Kidney glomerular epithelial cell (primary cell): ENCODE measurements at regions not wholly inside any gene's neighbourhood (a gene's known extent, or its start where the extent isn't known, plus 50 kb on each side); places are given as distances from the start of the nearest gene placed in this dataset.

Source experiments
- DNase-seq: peaks from one replicate; lab custom pipeline; 2025; lab: John Stamatoyannopoulos, UW

GRCh38 chr16:64236316-64236715 is 885.5 kb downstream of the CDH11 start:
- DNase-seq = no peak

- no peak for DNase-seq
These were observed 887.7 kb downstream of the CDH11 start for GRCh38 chr16:64234200-64234599.

DNA sequence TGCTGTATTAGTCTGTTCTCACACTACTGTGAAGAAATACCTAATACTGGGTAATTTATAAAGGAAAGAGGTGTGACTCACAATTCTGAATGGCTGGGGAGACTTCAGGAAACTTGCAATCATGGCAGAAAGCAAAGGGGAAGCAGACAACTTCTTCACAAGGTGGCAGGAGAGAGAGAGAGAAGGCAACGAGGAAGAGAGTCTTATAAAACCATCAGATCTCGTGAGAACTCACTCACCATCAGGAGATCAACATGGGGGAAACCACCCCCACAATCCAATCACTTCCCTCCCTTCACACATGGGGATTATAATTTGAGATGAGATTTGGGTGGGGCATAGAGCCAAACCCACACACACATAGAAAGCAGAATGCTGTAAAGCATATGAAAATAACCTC is 896.2 kb downstream of the CDH11 start:
- no peak for DNase-seq

- no peak for DNase-seq
These were observed 896.8 kb downstream of the CDH11 start for GRCh38 chr16:64225036-64225435.

GRCh38 chr16:64217789-64218535 is 903.9 kb downstream of the CDH11 start:
- no peak for DNase-seq

GRCh38 chr16:64215730-64216129 is 906.1 kb downstream of the CDH11 start:
- DNase-seq = no peak

DNA sequence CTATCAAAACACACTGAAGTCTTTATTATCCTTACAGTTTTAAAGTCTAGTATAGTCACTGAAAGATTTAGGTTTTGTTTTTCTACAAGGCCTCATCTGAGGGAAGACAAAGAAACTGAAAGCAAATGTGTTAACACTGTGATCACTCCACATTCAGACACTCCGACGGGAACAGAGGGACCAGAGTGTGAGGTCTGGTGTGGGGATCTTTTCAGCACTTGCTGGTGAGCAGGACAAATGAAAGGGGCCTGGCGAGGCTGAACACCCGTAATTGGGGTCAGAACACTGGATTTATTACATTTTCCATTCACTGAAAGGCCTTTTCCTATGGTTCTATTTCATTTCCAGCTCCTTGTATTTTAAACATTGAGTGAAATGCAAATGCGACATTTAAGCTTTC is 910.5 kb downstream of the CDH11 start:
- DNase-seq = no peak

DNA sequence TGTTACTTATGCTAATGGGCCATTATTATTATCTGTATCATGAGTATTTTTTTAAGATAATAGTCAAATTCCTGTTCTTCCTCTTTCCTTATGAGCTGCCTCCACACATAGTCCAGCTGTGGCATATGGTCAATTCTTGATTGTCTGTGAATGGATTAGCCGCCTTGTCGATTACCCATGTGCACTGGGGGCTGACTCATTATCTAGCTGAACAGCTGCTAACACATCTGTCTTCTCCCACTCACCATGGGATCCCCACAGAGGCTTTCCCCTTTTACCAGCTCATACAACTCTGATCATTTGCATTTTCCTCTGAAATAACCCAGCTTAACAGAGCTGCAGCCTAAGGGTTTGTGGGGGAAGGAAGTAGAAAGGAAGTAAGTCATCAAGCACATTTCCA is 915.0 kb downstream of the CDH11 start:
- no peak for DNase-seq

DNA sequence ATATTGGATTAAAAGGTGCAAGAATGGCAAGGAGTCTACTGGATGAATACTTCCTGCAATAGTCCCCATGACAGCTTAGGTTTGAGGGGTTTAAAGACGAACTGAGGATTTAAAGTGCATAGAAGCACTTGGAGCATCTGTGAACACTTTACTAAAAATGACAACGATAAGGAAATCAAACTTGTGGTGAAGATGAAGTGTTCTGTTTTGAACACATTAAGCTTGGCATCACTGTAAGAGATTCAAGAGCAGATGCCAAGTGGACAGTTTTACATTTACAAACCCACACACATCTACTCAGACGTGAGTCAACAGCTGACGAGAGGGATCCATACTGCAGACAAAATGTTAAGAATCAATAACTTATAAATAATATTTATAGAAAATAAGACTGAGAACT is 918.7 kb downstream of the CDH11 start:
- DNase-seq = no peak

GRCh38 chr16:64202571-64202970 is 919.3 kb downstream of the CDH11 start:
- no peak for DNase-seq

GRCh38 chr16:64196444-64196843 is 925.4 kb downstream of the CDH11 start:
- DNase-seq = no peak

- DNase-seq = no peak
These were observed 935.9 kb downstream of the CDH11 start for GRCh38 chr16:64185954-64186353.

- no peak for DNase-seq
These were observed 937.7 kb downstream of the CDH11 start for GRCh38 chr16:64184156-64184555.

GRCh38 chr16:64182985-64183384 is 938.9 kb downstream of the CDH11 start:
- no peak for DNase-seq

GRCh38 chr16:64181271-64181925 is 940.5 kb downstream of the CDH11 start:
- peak; percentile 11 for DNase-seq

- peak; percentile 96 for DNase-seq
These were observed 941.5 kb downstream of the CDH11 start for GRCh38 chr16:64180136-64180900.

- DNase-seq = no peak
These were observed 947.5 kb downstream of the CDH11 start for GRCh38 chr16:64174327-64174726.

GRCh38 chr16:64172652-64173051 is 949.2 kb downstream of the CDH11 start:
- no peak for DNase-seq

DNA sequence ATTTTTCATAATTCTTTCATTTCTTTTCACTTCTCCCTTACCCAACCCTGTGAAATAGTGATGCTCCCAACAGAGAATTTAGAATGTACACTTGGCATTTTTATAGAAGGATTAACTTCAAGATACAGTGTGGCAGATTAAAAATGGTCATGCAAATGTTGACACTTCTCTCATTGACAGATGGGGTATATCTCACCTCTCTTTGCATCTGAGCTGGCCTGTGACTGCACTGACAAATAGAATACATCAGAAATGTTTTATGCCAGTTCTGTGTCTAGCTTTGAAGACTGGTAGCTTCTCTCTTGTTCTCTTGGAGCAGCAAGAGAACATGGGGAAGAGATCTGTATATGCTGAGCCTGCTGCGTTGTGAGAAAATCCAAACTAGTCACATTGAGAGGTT is 949.6 kb downstream of the CDH11 start:
- DNase-seq = no peak

GRCh38 chr16:64171632-64172031 is 950.2 kb downstream of the CDH11 start:
- no peak for DNase-seq

- DNase-seq = no peak
These were observed 953.5 kb downstream of the CDH11 start for GRCh38 chr16:64168371-64168770.

DNA sequence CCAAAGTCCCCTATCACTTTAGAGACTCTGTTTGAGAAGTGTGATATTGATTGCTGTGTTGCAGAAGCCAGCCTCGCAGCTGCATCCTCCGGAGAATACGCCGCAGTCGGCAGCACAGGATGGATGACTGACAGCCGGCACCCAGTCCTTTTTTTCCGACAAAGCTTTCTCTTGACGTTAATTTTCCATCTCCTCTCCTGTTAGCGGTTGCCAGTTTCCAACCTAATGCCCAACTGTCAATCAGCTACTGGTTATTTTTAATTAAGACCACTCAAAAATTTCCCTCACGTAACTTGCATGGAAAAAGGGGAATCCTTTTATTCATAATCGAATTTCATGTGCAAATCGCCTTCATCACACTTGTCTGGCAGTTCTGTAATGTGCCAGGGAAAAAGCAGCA is 953.9 kb downstream of the CDH11 start:
- DNase-seq = no peak

DNA sequence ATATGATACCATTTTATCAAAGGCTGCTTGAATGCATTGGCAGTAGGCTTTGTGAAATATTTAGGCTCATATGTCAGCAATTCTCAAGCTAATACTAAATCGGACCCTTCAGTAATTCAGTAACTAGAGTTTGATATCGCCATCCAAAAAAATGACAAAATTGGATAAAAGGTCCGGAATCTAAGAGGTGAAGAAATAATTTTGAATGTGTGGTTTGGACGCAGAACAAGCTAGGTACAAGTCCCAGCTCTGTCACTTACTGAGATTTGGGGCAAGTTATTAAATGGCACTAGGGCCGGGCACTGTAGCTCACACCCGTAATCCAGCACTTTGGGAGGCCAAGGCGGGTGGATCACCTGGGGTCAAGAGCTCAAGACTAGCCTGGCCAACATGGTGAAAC is 956.5 kb downstream of the CDH11 start:
- no peak for DNase-seq
